NCI-H774 (cell line): ENCODE measurements at regions not wholly inside any gene's neighbourhood (a gene's known extent, or its start where the extent isn't known, plus 50 kb on each side); places are given as distances from the start of the nearest gene placed in this dataset.
"Not testable (repeated sequence)": the region's sequence is repeated elsewhere in the genome, so short reads cannot be mapped to it uniquely, and the experiment has no call there.

Source experiments
- DNase-seq: peaks from one replicate; lab custom pipeline; 2025; lab: John Stamatoyannopoulos, UW

GRCh38 chr9:100639854-100640253 is 62.0 kb downstream of the CAVIN4 start:
- DNase-seq, result no peak

GRCh38 chr9:100640447-100641050 is 62.7 kb downstream of the CAVIN4 start:
- DNase-seq, result no peak

- no peak for DNase-seq
These were observed 63.3 kb downstream of the CAVIN4 start for GRCh38 chr9:100641166-100641565.

GRCh38 chr9:100652850-100653249 is 75.0 kb downstream of the CAVIN4 start:
- DNase-seq, result peak; percentile 10

- no peak for DNase-seq
These were observed 75.9 kb downstream of the CAVIN4 start for GRCh38 chr9:100653643-100654334.

GRCh38 chr9:100656851-100657250 is 79.0 kb downstream of the CAVIN4 start:
- not testable (repeated sequence) for DNase-seq

- no peak for DNase-seq
These were observed 83.8 kb downstream of the CAVIN4 start for GRCh38 chr9:100661668-100662067.

GRCh38 chr9:100662122-100662521 is 84.2 kb downstream of the CAVIN4 start:
- no peak for DNase-seq

GRCh38 chr9:100667448-100667847 is 89.6 kb downstream of the CAVIN4 start:
- DNase-seq, result no peak

- no peak for DNase-seq
These were observed 90.1 kb downstream of the CAVIN4 start for GRCh38 chr9:100668024-100668423.

GRCh38 chr9:100669968-100670367 is 92.1 kb downstream of the CAVIN4 start:
- DNase-seq, result no peak

- DNase-seq, result no peak
These were observed 92.8 kb downstream of the CAVIN4 start for GRCh38 chr9:100670719-100671118.

GRCh38 chr9:100671898-100672297 is 94.0 kb downstream of the CAVIN4 start:
- DNase-seq, result no peak

GRCh38 chr9:100673249-100673648 is 95.4 kb downstream of the CAVIN4 start:
- DNase-seq, result no peak

GRCh38 chr9:100674419-100675122 is 96.7 kb downstream of the CAVIN4 start:
- no peak for DNase-seq

- DNase-seq, result no peak
These were observed 102.0 kb downstream of the CAVIN4 start for GRCh38 chr9:100679834-100680233.

- no peak for DNase-seq
These were observed 108.5 kb downstream of the CAVIN4 start for GRCh38 chr9:100686420-100686819.

- no peak for DNase-seq
These were observed 111.8 kb downstream of the CAVIN4 start for GRCh38 chr9:100689635-100690034.

- DNase-seq, result no peak
These were observed 112.6 kb downstream of the CAVIN4 start for GRCh38 chr9:100690438-100690837.

GRCh38 chr9:100697339-100697738 is 119.5 kb downstream of the CAVIN4 start:
- no peak for DNase-seq

GRCh38 chr9:100698945-100699344 is 121.1 kb downstream of the CAVIN4 start:
- no peak for DNase-seq

GRCh38 chr9:100699668-100700067 is 121.8 kb downstream of the CAVIN4 start:
- DNase-seq, result no peak

GRCh38 chr9:100700689-100701318 is 122.9 kb downstream of the CAVIN4 start:
- peak; percentile 23 for DNase-seq
